H9 (cell line): ENCODE measurements at regions not wholly inside any gene's neighbourhood (a gene's known extent, or its start where the extent isn't known, plus 50 kb on each side); places are given as distances from the start of the nearest gene placed in this dataset.

Source experiments
- DNase-seq: peaks from one replicate; pipeline ENCODE4 v3.0.0-alpha.2; 2017
- H2AFZ ChIP-seq: one replicate; pipeline ENCODE4 v1.6.1; 2013; ENCODE audit warnings: mild to moderate bottlenecking, low read length, control low read depth, moderate library complexity
- H2AK5ac ChIP-seq: 2 replicates; pipeline ENCODE4 v1.6.1; 2013; ENCODE audit warnings: low read length, control low read depth, mixed read lengths; ENCODE audit not compliant: insufficient read length
- H2BK120ac ChIP-seq: one replicate; pipeline ENCODE4 v1.6.1; 2013; ENCODE audit warnings: low read depth, mild to moderate bottlenecking, low read length, control low read depth, inconsistent platforms; ENCODE audit not compliant: poor library complexity, severe bottlenecking
- H2BK12ac ChIP-seq: 2 replicates; pipeline ENCODE4 v1.6.1; 2013; ENCODE audit warnings: low read length, control low read depth, mixed read lengths, low read depth; ENCODE audit not compliant: insufficient read length
- H2BK15ac ChIP-seq: 2 replicates; pipeline ENCODE4 v1.6.1; 2013; ENCODE audit warnings: low read depth, low read length, control low read depth
- H2BK20ac ChIP-seq: one replicate; pipeline ENCODE4 v1.6.1; 2013; ENCODE audit warnings: low read depth, mild to moderate bottlenecking, low read length, control low read depth, inconsistent platforms; ENCODE audit not compliant: poor library complexity, severe bottlenecking
- H2BK5ac ChIP-seq: 2 replicates; pipeline ENCODE4 v1.6.1; 2013; ENCODE audit warnings: low read length, control low read depth, mixed read lengths; ENCODE audit not compliant: insufficient read length
- H3K14ac ChIP-seq: 2 replicates; pipeline ENCODE4 v1.6.1; 2013; ENCODE audit warnings: low read length, control low read depth; ENCODE audit not compliant: insufficient read depth
- H3K18ac ChIP-seq: 2 replicates; pipeline ENCODE4 v1.6.1; 2013; ENCODE audit warnings: low read depth, mild to moderate bottlenecking, mixed read lengths, low read length, control low read depth; ENCODE audit not compliant: insufficient read length
- H3K23ac ChIP-seq: 2 replicates; pipeline ENCODE4 v1.6.1; 2013; ENCODE audit warnings: low read length, control low read depth, mixed read lengths, low read depth; ENCODE audit not compliant: insufficient read length
- H3K23me2 ChIP-seq: 2 replicates; pipeline ENCODE4 v1.6.1; 2013; ENCODE audit warnings: low read depth, mild to moderate bottlenecking, mixed read lengths, low read length, control low read depth; ENCODE audit not compliant: insufficient read length, poor library complexity, severe bottlenecking
- H3K27ac ChIP-seq: 2 replicates; pipeline ENCODE4 v1.5.1; 2013; ENCODE audit warnings: low read length, control low read depth, mixed read lengths, low read depth; ENCODE audit not compliant: insufficient read length
- H3K27me3 ChIP-seq: 2 replicates; pipeline ENCODE4 v1.6.1; 2013; ENCODE audit warnings: low read length, control low read depth, inconsistent platforms; ENCODE audit not compliant: insufficient read depth
- H3K4ac ChIP-seq: 2 replicates; pipeline ENCODE4 v1.6.1; 2013; ENCODE audit warnings: low read depth, mild to moderate bottlenecking, control low read depth, inconsistent platforms, low read length, moderate library complexity
- H3K4me1 ChIP-seq: 2 replicates; pipeline ENCODE4 v1.6.1; 2013; ENCODE audit warnings: low read length, control low read depth, inconsistent platforms; ENCODE audit not compliant: insufficient read depth
- H3K4me2 ChIP-seq: 2 replicates; pipeline ENCODE4 v1.6.1; 2013; ENCODE audit warnings: low read length, control low read depth, mixed read lengths; ENCODE audit not compliant: insufficient read length, insufficient read depth
- H3K56ac ChIP-seq: 2 replicates; pipeline ENCODE4 v1.6.1; 2013; ENCODE audit warnings: low read depth, mild to moderate bottlenecking, mixed read lengths, low read length, control low read depth; ENCODE audit not compliant: insufficient read length
- H3K79me1 ChIP-seq: 2 replicates; pipeline ENCODE4 v1.6.1; 2013; ENCODE audit warnings: low read depth, mild to moderate bottlenecking, moderate library complexity, low read length, control low read depth, inconsistent platforms; ENCODE audit not compliant: insufficient read depth, poor library complexity, severe bottlenecking
- H3K79me2 ChIP-seq: 2 replicates; pipeline ENCODE4 v1.6.1; 2013; ENCODE audit warnings: low read length, control low read depth, inconsistent platforms; ENCODE audit not compliant: insufficient read depth
- H3K9ac ChIP-seq: 2 replicates; pipeline ENCODE4 v1.6.1; 2013; ENCODE audit warnings: low read length, control low read depth, mixed read lengths; ENCODE audit not compliant: insufficient read length; ENCODE audit errors: extremely low read depth
- H3K9me3 ChIP-seq: one replicate; pipeline ENCODE4 v1.6.1; 2013; ENCODE audit warnings: low read depth, low read length, inconsistent platforms; ENCODE audit not compliant: control insufficient read depth
- H3T11ph ChIP-seq: one replicate; pipeline ENCODE4 v1.6.1; 2013; ENCODE audit warnings: mild to moderate bottlenecking, low read length, control low read depth, inconsistent platforms
- H4K20me1 ChIP-seq: one replicate; pipeline ENCODE4 v1.6.1; 2013; ENCODE audit not compliant: control insufficient read depth, insufficient read length, insufficient read depth
- H4K5ac ChIP-seq: 2 replicates; pipeline ENCODE4 v1.6.1; 2013; ENCODE audit warnings: low read depth, mild to moderate bottlenecking, mixed read lengths, low read length, control low read depth; ENCODE audit not compliant: insufficient read length
- H4K8ac ChIP-seq: replicated peaks from 2 replicates; pipeline ENCODE4 v1.6.1; 2013; ENCODE audit warnings: low read length, control low read depth, mixed read lengths, low read depth; ENCODE audit not compliant: insufficient read length
- H4K91ac ChIP-seq: 2 replicates; pipeline ENCODE4 v1.6.1; 2013; ENCODE audit warnings: low read depth, mild to moderate bottlenecking, moderate library complexity, mixed read lengths, low read length, control low read depth; ENCODE audit not compliant: insufficient read length
- H3K27ac Mint-ChIP-seq, 3 experiments: 2 replicates in 2 of 3; 3 replicates in 1 of 3; pipeline ENCODE4 v1.8.0; 2020 to 2021; ENCODE audit warnings: mixed read lengths in 3 of 3, mild to moderate bottlenecking in 1 of 3, moderate library complexity in 1 of 3
- H3K27me3 Mint-ChIP-seq: 2 replicates; pipeline ENCODE4 v1.8.0; 2021; ENCODE audit warnings: low read depth, mild to moderate bottlenecking, moderate library complexity, mixed read lengths
- H3K36me3 Mint-ChIP-seq, 3 experiments: 2 replicates in 2 of 3; 3 replicates in 1 of 3; pipeline ENCODE4 v1.8.0; 2020 to 2021; ENCODE audit warnings: low read depth in 3 of 3, mixed read lengths in 3 of 3; ENCODE audit not compliant: insufficient read depth in 1 of 3
- H3K4me1 Mint-ChIP-seq, 2 experiments: 2 replicates each; pipeline ENCODE4 v1.8.0; 2020; ENCODE audit warnings: mixed read lengths in 2 of 2
- H3K4me3 Mint-ChIP-seq, 2 experiments: 2 replicates in 1 of 2; 3 replicates in 1 of 2; pipeline ENCODE4 v1.8.0; 2020 to 2021; ENCODE audit warnings: mild to moderate bottlenecking in 2 of 2, mixed read lengths in 2 of 2, moderate library complexity in 1 of 2
- H3K9me3 Mint-ChIP-seq, 2 experiments: 2 replicates in 1 of 2; 3 replicates in 1 of 2; pipeline ENCODE4 v1.8.0; 2020; ENCODE audit warnings: mild to moderate bottlenecking in 2 of 2, mixed read lengths in 2 of 2, moderate library complexity in 1 of 2
- CTCF ChIP-seq: fragments of 200-600 bp; sonication (generic); conservative IDR thresholded peaks from 3 replicates; pipeline ENCODE4 v1.8.0; 2021; ENCODE audit warnings: antibody characterized with exemption, mild to moderate bottlenecking
- WGBS: extraction: QIAGEN DNeasy Blood & Tissue Kit; methylation state at CpG from one replicate; pipeline ENCODE4 v1.1.7; 2013; ENCODE audit warnings: missing lambda C conversion rate, low lambda C conversion rate, mixed read lengths; ENCODE audit not compliant: insufficient read length; ENCODE audit errors: extremely low coverage; 5-methylcytosine and 5-hydroxymethylcytosine counted together

GRCh38 chr3:178313716-178314115 lies 222.5 kb upstream of the KCNMB2 start:
- Mint-ChIP-seq H3K27me3 (no peaks in the 10 kb centered on the region), H3K4me1 (no peaks in the 10 kb centered on the region; a peak in 1 of 4 replicates), H3K9me3 (no peaks in the 10 kb centered on the region; a peak in 1 of 5 replicates), H3K27ac (no peak overlapping the region), H3K4me3 (no peak overlapping the region), H3K36me3 (no peaks in the 10 kb centered on the region)
- Histone ChIP-seq H4K91ac (no peak overlapping the region), H3K27me3 (no peaks in the 10 kb centered on the region), H3K4me1 (no peaks in the 10 kb centered on the region), H3K18ac (no peak overlapping the region), H3T11ph (no peak overlapping the region), H4K20me1 (no peaks in the 10 kb centered on the region), H2AFZ (no peak overlapping the region), H3K9me3 (no peaks in the 10 kb centered on the region), H2BK12ac (no peak overlapping the region), H2BK20ac (no peak overlapping the region), H3K79me1 (no peaks in the 10 kb centered on the region), H2AK5ac (no peak overlapping the region), H2BK15ac (no peak overlapping the region), H2BK120ac (no peak overlapping the region), H3K4me2 (no peak overlapping the region), H3K4ac (no peak overlapping the region), H3K27ac (no peak overlapping the region), H3K23me2 (no peaks in the 10 kb centered on the region), H2BK5ac (no peak overlapping the region), H4K5ac (no peak overlapping the region), H3K23ac (no peak overlapping the region), H3K9ac (no peak overlapping the region), H3K56ac (no peak overlapping the region), H4K8ac (no peak overlapping the region), H3K14ac (no peak overlapping the region), H3K79me2 (no peaks in the 10 kb centered on the region)
- no peak for DNase-seq
- no peak for TF ChIP-seq CTCF
- WGBS = no CpG with 5 or more reads among the region's 1 CpG
